GM18520 (cell line): ENCODE measurements at regions not wholly inside any gene's neighbourhood (a gene's known extent, or its start where the extent isn't known, plus 50 kb on each side); places are given as distances from the start of the nearest gene placed in this dataset.

Source experiments
- ATAC-seq: cut with Tn5 transposase; IDR thresholded peaks from one replicate; pipeline ENCODE4 v1.9.1; 2021; ENCODE audit not compliant: unreplicated experiment

- no peak for ATAC-seq
Observed at GRCh38 chr5:114018186-114018585, 343.7 kb upstream of the KCNN2 start.

DNA sequence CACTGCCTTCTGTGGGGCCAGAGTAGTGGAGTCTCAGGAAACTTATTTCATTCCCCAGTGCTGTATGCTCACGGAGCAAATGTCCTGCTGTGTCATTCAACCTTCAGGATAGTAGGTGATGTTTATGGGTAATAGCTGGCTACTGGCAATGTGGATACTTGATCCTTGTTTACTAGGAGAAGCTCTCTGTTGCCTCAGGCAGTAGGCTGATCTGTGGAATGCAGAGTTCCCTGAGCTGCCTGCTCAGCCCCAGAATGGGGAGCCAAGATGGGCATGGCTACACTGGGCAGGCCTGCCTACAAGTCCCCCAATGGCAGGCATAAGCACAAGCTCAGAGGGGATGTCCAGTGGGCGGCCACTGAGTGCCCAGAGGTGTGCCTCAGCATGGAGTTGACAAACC, 323.1 kb upstream of the KCNN2 start:
- ATAC-seq: no peak

DNA sequence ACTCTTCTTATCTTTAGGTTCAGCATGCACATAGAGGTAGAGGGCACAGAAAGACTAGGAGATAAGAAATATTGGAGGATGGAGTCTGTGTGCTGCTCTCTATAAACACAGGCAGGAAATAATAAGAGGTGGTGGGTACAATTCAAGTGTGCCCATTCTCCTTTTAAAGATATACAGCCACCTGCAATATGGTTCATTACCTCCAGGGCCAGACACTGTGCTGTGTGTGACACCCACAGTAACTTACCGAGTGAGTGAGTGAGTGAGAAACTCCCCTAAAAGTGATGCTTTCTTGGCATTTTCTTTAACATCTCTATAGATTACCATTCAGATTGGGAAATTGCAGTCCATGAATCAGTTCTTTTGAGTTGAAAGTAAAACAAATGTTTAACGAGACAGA, 311.8 kb upstream of the KCNN2 start:
- ATAC-seq: no peak

GRCh38 chr5:114053372-114053771, 308.5 kb upstream of the KCNN2 start:
- ATAC-seq: no peak

GRCh38 chr5:114054594-114054993, 307.3 kb upstream of the KCNN2 start:
- no peak for ATAC-seq

DNA sequence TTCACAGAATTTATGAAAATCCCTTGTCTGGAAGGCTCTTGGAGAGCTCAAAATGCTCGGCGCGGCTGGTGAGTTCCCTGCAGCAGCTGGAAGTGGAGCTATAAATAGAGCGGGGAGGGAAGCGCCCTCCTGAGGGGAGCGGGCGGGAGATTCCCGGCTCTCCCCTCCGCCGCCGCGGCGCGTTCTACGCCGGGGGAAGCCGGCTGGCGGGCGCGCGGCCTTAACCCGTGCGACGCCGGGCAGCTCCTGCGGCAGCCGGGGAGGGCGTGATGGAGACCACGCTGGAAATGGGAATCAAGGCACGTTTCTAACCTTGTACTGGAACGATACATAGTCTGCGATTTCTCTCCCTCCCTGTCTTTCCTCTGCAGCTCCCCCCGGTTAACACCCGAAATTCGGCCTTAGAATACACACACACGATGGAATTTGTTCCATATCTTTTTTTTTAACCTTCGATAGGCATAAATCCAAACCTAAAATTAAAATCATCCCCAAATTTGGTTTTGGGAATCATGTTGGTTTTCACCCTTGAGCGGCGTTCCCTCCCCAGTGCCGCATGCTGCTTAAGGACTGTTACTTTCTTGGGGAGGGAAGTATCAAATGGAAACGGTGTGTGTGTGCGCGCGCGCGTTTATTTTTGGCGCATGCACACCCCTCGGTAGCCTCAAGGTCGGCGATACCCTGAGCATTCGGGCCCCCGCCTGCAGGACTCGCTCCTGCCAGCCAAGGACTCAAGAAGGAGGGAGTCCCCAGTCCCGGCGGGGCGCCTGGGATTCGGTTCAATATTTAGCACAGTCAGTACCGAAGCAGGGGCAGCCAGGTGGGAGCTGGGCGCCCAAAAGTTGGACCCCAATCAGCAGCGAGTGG, 306.3 kb upstream of the KCNN2 start:
- ATAC-seq: no peak

GRCh38 chr5:114056185-114056538, 305.7 kb upstream of the KCNN2 start:
- ATAC-seq: no peak

DNA sequence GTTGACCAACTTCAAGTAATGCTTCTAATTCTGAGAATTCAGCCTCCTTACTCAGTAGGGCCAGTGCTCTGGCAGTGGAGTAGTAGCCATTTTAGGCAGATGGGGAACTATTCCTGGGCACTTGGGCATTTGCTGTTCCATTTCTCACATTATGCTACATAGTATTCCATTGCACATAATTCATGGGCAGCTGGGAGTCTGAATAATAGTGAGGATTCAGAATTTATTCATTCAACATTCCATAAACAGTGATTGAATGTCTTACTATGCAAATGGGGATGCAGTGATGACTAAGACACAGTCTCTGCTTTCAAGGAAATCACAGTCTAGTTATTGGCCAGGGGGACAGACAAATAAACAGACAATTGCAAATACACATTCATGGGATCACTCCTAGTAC, 301.0 kb upstream of the KCNN2 start:
- no peak for ATAC-seq

DNA sequence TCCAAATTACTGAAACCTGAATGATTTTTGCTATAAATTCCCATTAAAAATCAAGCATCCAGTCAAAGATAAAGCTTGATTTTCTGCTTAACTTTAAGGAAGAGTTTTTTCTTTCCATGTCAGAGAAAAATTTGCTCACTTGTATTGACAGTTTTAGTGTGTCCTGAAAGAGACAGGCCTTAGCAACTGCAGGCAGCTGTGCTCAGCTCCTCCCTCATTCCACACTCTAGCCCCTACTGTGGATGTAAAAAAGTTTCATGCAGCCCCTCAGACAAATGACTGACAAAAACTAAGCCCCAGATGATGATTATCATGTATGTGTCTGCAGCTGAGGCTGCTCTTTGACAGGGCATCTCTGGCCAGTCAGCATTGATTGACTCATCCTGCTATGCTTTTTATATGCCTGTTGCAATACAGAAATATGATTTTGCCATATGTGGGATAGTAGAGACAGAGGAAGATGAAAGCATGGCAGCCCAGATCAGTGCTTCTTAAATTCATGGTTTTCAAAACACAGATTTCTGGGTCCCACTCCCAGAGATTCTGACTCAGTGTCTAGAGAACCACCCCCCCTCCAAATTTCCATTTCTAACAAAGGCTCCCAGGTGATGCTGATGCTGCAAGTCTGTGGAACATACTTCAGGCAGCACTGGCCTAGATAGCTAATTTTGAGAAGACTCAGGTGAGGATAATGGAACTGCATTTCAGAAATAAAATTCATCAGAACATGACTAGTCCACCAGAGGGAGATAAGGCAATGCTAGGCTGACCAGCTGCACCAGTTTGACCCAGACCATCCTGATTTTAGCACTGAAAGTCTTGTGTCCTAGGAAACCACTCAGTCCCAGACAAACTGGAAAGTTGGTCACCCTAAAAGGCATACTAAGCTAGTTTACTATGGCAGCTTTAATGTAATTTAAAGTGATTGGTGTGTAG, 298.7 kb upstream of the KCNN2 start:
- ATAC-seq: no peak

DNA sequence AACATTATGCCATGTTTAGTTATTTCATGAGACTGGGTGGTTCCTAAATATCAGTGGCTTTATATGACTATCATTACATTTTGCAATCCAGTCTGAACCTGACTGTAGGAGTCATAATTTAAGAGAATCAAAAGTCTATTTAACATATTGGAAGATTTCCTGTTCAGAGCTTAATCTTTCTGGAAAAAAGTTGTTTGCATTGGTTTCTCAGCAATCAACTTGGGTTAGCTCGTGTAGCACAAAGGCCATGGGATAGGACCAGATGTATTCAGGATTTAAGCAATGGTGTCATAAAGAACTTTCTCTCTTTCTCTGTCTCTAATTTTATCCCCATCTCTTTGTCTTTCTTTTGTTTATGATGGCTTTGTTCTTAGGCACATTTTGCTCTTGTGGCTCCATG, 296.0 kb upstream of the KCNN2 start:
- no peak for ATAC-seq

DNA sequence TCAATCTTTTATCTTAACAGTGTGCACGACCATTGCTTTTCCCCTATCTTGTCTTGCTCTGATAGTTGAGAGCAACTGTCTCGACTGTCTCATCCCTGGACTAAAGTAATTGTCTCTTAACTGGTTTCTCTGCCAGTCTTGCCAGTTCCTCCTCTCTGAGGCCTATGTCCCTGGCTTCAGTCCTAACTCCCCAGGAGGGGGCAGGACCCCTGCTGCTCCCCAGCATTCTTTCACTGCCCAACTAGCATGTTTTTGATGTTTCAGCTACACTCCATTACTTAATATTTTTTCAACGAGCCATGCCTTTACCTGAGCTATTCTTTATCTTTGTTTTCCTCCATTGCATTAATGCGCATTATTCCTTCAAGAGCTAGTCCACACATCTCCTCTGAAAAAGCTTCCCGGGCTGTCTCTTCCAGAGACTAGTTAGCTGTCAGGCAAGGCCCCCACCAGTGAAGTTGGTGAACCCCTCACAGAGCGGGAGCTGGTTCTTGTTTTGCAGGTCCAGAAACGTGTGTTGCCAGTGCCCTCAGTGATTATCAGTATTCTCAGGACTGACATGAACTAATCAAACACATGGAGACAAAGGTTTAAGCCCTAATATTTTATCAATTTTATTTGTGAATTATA, 291.7 kb upstream of the KCNN2 start:
- no peak for ATAC-seq

GRCh38 chr5:114089259-114089658, 272.6 kb upstream of the KCNN2 start:
- ATAC-seq: no peak

GRCh38 chr5:114097570-114097969, 264.3 kb upstream of the KCNN2 start:
- ATAC-seq: no peak

- ATAC-seq: no peak
Observed at GRCh38 chr5:114099161-114099560, 262.7 kb upstream of the KCNN2 start.

DNA sequence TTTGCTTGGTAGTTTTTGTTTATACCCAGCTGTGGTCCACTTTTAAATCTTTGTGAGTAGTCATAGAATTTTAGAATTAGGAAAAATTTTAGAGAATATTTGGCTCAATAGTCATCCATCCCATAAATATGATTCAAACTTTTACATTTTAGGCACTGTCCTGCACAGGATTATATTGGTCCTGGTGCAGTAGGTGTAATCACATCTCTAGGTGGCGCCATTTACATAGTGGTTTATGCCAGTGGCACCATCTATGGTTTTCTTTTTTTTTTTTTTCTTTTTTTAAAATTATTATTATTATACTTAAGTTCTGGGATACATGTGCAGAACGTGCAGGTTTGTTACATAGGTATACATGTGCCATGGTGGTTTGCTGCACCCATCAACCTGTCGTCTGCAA, 260.7 kb upstream of the KCNN2 start:
- no peak for ATAC-seq

GRCh38 chr5:114113604-114114003, 248.3 kb upstream of the KCNN2 start:
- no peak for ATAC-seq

DNA sequence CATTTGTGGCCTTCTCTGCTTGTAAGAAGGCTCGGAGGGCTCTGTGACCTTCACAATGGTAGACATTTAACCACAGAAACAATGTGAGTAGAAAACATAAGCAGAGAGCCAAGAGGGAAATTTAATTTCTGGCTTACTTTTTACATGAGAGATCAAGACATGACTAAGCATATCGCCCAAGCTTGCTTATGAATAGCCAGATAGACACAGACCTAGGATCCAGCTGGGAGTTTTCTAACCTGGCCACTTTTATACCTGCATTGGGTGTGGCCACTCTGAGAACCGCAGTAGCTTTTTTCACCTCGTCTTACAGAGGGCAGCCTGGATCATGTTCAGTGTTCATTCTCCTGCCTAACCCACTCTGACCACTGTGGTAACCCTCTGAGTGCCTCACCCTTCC, 244.9 kb upstream of the KCNN2 start:
- ATAC-seq: no peak

- ATAC-seq: peak; percentile 73
Observed at GRCh38 chr5:114118511-114118910, 243.4 kb upstream of the KCNN2 start.

DNA sequence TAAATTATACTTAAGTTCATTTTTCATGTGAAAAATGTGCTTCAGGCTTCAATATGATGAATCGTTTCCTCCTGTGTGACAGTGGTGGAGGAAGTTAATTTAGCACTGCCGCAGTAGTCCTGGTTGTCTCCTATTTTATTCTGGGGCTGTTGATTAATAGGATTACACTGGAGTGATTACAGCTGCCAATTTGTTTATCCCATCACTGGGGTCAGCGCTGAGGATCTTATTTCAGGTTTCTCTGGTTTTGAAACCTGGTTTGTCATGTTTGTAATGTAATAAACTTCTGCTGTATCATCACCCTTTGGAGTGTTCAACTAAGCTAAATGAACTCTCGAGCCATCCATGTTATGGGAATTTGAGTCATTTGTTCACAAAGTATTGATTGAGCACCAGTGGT, 241.7 kb upstream of the KCNN2 start:
- ATAC-seq: no peak

DNA sequence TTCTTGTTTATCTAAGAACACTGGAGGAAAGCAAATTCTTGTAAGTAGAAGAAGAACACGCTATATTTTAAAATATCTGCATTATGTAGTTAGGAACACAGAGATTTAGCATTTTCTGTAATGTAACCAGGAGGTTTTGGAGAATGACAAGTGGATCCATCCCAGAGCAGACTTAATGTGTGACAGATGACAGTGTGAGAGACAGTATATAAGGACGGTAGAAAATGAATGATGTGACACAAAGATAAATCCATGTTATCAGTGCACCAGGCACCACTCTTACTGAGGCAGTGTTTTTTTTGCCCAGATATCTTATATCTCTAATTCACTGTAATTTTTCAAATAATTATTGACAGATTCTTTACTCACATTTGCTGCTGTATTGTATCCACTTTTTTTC, 239.0 kb upstream of the KCNN2 start:
- no peak for ATAC-seq

GRCh38 chr5:114123654-114124053, 238.2 kb upstream of the KCNN2 start:
- no peak for ATAC-seq

GRCh38 chr5:114146398-114146797, 215.5 kb upstream of the KCNN2 start:
- no peak for ATAC-seq
